ENCODE measurements at regions not wholly inside any gene's neighbourhood (a gene's known extent, or its start where the extent isn't known, plus 50 kb on each side); places are given as distances from the start of the nearest gene placed in this dataset.

GRCh38 chr18:70450426-70451253, 161.8 kb downstream of the SOCS6 start:
- DNase-seq (ENCODE audit: low spot score), result no peak

GRCh38 chr18:70448588-70448987, 159.7 kb downstream of the SOCS6 start:
- H3K4me3 ChIP-seq (ENCODE audit: severe bottlenecking), result no peak overlapping the region
- no peak for DNase-seq (ENCODE audit: low spot score)
- H3K36me3 ChIP-seq (ENCODE audit: low read depth), result no peaks in the 10 kb centered on the region
- TF ChIP-seq CTCF (IDR thresholded peaks at IDR 0.05; ENCODE audit: poor library complexity, severe bottlenecking), result no peak
- peaks cover 2% of the 10 kb centered on the region for H3K9me3 ChIP-seq (ENCODE audit: severe bottlenecking)
- H3K4me1 ChIP-seq (ENCODE audit: insufficient read depth, poor library complexity, severe bottlenecking), result no peaks in the 10 kb centered on the region
- no peak overlapping the region for H3K27ac ChIP-seq (ENCODE audit: poor library complexity, severe bottlenecking)
- H3K27me3 ChIP-seq (ENCODE audit: insufficient read depth, poor library complexity, severe bottlenecking), result no peaks in the 10 kb centered on the region
- ATAC-seq (ENCODE audit: low read depth), result no peak

More at GRCh38 chr18:70450426-70451253, 161.8 kb downstream of the SOCS6 start:
- no peak for ATAC-seq (ENCODE audit: low read depth)
- Histone ChIP-seq H3K9me3 (ENCODE audit: severe bottlenecking) (peaks cover 2% of the 10 kb centered on the region), H3K36me3 (ENCODE audit: low read depth) (no peaks in the 10 kb centered on the region), H3K27me3 (ENCODE audit: insufficient read depth, poor library complexity, severe bottlenecking) (no peaks in the 10 kb centered on the region), H3K4me3 (ENCODE audit: severe bottlenecking) (no peak overlapping the region), H3K4me1 (ENCODE audit: insufficient read depth, poor library complexity, severe bottlenecking) (no peaks in the 10 kb centered on the region), H3K27ac (ENCODE audit: poor library complexity, severe bottlenecking) (no peak overlapping the region)
- TF ChIP-seq CTCF (IDR thresholded peaks at IDR 0.05; ENCODE audit: poor library complexity, severe bottlenecking), result peak; percentile 89

DNA sequence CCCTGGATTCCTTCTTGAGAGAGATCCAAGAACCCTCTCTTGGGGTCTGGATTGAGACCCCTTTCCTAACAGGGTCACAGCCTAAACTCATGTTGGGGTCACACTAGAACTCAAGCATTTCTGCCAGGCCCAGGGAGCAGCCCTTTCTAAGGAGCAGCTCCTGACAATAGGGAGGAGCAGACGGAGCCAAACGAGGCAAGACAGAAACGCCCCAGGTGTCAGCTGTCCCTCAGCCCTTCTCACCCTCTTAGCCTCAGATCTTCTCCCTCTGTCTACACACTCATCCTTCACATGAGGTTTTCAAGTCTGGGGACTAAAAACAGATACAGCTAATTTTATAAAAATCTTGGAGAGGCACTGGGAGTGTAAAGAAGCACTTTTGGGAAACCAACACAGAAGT, 157.2 kb downstream of the SOCS6 start:
- Histone ChIP-seq H3K27ac (ENCODE audit: poor library complexity, severe bottlenecking) (no peak overlapping the region), H3K4me3 (ENCODE audit: severe bottlenecking) (no peak overlapping the region), H3K4me1 (ENCODE audit: insufficient read depth, poor library complexity, severe bottlenecking) (no peaks in the 10 kb centered on the region), H3K27me3 (ENCODE audit: insufficient read depth, poor library complexity, severe bottlenecking) (no peaks in the 10 kb centered on the region), H3K36me3 (ENCODE audit: low read depth) (no peaks in the 10 kb centered on the region), H3K9me3 (ENCODE audit: severe bottlenecking) (peaks cover 17% of the 10 kb centered on the region)
- ATAC-seq (ENCODE audit: low read depth), result no peak
- DNase-seq (ENCODE audit: low spot score), result no peak
- TF ChIP-seq CTCF (IDR thresholded peaks at IDR 0.05; ENCODE audit: poor library complexity, severe bottlenecking), result no peak

DNA sequence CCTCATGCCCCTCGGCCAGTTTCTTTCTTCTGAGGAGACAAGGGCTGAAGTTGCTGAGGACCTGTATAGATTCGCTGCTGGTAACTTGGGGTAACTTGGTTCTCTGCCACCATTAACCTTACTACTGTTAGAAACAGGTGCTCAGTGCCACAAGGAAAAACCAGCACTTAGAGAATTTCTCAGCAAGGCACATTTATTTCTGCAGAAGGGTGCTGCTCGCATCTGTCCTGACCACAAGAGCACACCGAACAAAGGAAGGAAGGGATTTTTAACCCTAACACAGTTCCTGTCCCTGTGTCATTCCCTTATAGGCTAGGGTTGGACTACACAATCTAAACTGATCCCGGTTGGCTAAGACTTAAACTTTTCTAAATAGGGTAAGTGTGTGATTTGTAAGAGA, 154.1 kb downstream of the SOCS6 start:
- H3K27ac ChIP-seq (ENCODE audit: poor library complexity, severe bottlenecking), result no peak overlapping the region
- H3K36me3 ChIP-seq (ENCODE audit: low read depth), result no peaks in the 10 kb centered on the region
- no peak for ATAC-seq (ENCODE audit: low read depth)
- DNase-seq (ENCODE audit: low spot score), result no peak
- peaks cover 15% of the 10 kb centered on the region for H3K9me3 ChIP-seq (ENCODE audit: severe bottlenecking)
- H3K4me3 ChIP-seq (ENCODE audit: severe bottlenecking), result no peak overlapping the region
- H3K4me1 ChIP-seq (ENCODE audit: insufficient read depth, poor library complexity, severe bottlenecking), result no peaks in the 10 kb centered on the region
- no peaks in the 10 kb centered on the region for H3K27me3 ChIP-seq (ENCODE audit: insufficient read depth, poor library complexity, severe bottlenecking)
- no peak for TF ChIP-seq CTCF (IDR thresholded peaks at IDR 0.05; ENCODE audit: poor library complexity, severe bottlenecking)

- no peak overlapping the region for H3K4me3 ChIP-seq (ENCODE audit: severe bottlenecking)
- peaks cover 11% of the 10 kb centered on the region for H3K4me1 ChIP-seq (ENCODE audit: insufficient read depth, poor library complexity, severe bottlenecking)
- no peaks in the 10 kb centered on the region for H3K27me3 ChIP-seq (ENCODE audit: insufficient read depth, poor library complexity, severe bottlenecking)
- no peaks in the 10 kb centered on the region for H3K9me3 ChIP-seq (ENCODE audit: severe bottlenecking)
- TF ChIP-seq CTCF (IDR thresholded peaks at IDR 0.05; ENCODE audit: poor library complexity, severe bottlenecking), result no peak
- H3K27ac ChIP-seq (ENCODE audit: poor library complexity, severe bottlenecking), result peak overlapping the region; percentile 9
- no peak for DNase-seq (ENCODE audit: low spot score)
- no peak for ATAC-seq (ENCODE audit: low read depth)
- H3K36me3 ChIP-seq (ENCODE audit: low read depth), result no peaks in the 10 kb centered on the region
Observed at GRCh38 chr18:70432804-70433400, 144.1 kb downstream of the SOCS6 start.
